ENCODE measurements at regions not wholly inside any gene's neighbourhood (a gene's known extent, or its start where the extent isn't known, plus 50 kb on each side); places are given as distances from the start of the nearest gene placed in this dataset.

DNA sequence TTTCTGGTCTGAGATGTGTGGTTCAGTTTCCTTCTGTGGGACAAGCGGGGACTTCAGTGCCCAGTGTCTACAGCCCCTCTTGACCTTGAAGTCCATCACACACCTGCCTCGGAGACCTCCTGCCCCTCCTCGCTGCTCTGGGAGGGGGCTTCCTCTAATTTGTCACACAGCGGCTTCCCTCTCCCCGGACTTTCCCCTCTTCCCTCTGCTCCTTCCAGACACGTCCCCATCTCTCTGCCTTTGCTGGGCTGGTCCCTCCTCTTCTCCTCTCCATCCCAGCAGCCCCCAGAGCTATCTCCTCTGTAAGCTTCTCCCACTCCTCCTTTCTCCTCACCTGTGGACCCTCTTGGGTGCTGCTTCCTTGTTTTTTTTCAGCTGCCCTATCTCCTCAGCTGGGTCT is 122.2 kb upstream of the SORCS3 start (continued):
- no peak for TF ChIP-seq U2AF2 (optimal IDR thresholded peaks at IDR 0.05; ENCODE audit: low read depth, low read length)
- TF ChIP-seq, protein P1, sequence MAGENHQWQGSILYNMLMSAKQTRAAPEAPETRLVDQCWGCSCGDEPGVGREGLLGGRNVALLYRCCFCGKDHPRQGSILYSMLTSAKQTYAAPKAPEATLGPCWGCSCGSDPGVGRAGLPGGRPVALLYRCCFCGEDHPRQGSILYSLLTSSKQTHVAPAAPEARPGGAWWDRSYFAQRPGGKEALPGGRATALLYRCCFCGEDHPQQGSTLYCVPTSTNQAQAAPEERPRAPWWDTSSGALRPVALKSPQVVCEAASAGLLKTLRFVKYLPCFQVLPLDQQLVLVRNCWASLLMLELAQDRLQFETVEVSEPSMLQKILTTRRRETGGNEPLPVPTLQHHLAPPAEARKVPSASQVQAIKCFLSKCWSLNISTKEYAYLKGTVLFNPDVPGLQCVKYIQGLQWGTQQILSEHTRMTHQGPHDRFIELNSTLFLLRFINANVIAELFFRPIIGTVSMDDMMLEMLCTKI (IDR thresholded peaks at IDR 0.05; ENCODE audit: partially characterized antibody), result no peak

GRCh38 chr10:104520653-104521052 is 120.4 kb upstream of the SORCS3 start:
- H2AFZ ChIP-seq (ENCODE audit: low read depth, low read length), result no peak overlapping the region
- 0% methylated on average over 4 of the region's 11 CpGs for WGBS (ENCODE audit: insufficient coverage, low coverage, missing lambda C conversion rate)
- H3K9me1 ChIP-seq (ENCODE audit: control insufficient read depth, insufficient read depth, low read length), result no peaks in the 10 kb centered on the region
- CTCF ChIA-PET (ENCODE audit: low intra/inter-chr PET ratio), result no interaction called here
- H4K20me1 ChIP-seq (replicated peaks; ENCODE audit: control insufficient read depth, insufficient read depth, low read length), result no peaks in the 10 kb centered on the region
- no TSS peak for BruUV-seq (replicated peaks)
- no peaks in the 10 kb centered on the region for H3K27me3 ChIP-seq (ENCODE audit: control insufficient read depth in 2 of 2, insufficient read depth in 2 of 2, low read length in 2 of 2)
- no peaks in the 10 kb centered on the region for H3K4me1 ChIP-seq (replicated peaks in 1 of 2; ENCODE audit: control insufficient read depth in 2 of 2, insufficient read depth in 2 of 2, low read length in 2 of 2)
- intact Hi-C loops (cut with micrococcal nuclease) (no loop called here), in situ Hi-C loops (cut with MboI) (no loop called here)
- no peak overlapping the region for H3K27ac ChIP-seq (ENCODE audit: extremely low read depth, low read depth, low read length)
- DNase-seq (ENCODE audit: extremely low read depth in 1 of 4, low spot score in 3 of 4), result no peak
- no peak overlapping the region for H3K9ac ChIP-seq (ENCODE audit: insufficient read depth in 1 of 2, low read depth in 2 of 2, low read length in 2 of 2)
- no peak overlapping the region for H3K4me3 ChIP-seq
- no peak for FAIRE-seq
- no peaks in the 10 kb centered on the region for H3K79me2 ChIP-seq (ENCODE audit: control insufficient read depth, insufficient read depth, low read length)
- no peak for ATAC-seq
- H3K9me3 ChIP-seq (replicated peaks; ENCODE audit: control insufficient read depth, insufficient read depth, low read depth, low read length), result no peaks in the 10 kb centered on the region
- POLR2A ChIA-PET, result no interaction called here
- no peak overlapping the region for H3K4me2 ChIP-seq (ENCODE audit: insufficient read depth, low read length)
- no peaks in the 10 kb centered on the region for H3K36me3 ChIP-seq (ENCODE audit: control insufficient read depth, insufficient read depth, low read length)
- TF ChIP-seq ZFX (CRISPR knock-in tag; IDR thresholded peaks at IDR 0.05) (no peak), HNRNPH1 (optimal IDR thresholded peaks at IDR 0.05; ENCODE audit: low read depth, low read length) (no peak), KAT2B (IDR thresholded peaks at IDR 0.05; ENCODE audit: low read depth, low read length) (no peak), SPI1 (IDR thresholded peaks at IDR 0.05; ENCODE audit: borderline replicate concordance, low read depth, low read length) (no peak), MXD1 (CRISPR knock-in tag; IDR thresholded peaks at IDR 0.05; ENCODE audit: borderline replicate concordance, poor library complexity, severe bottlenecking) (no peak), ZKSCAN1 (IDR thresholded peaks at IDR 0.05; ENCODE audit: low read depth, low read length) (no peak), SNRNP70 (optimal IDR thresholded peaks at IDR 0.05; ENCODE audit: low read depth, low read length) (no peak)
- TF ChIP-seq, protein P2, sequence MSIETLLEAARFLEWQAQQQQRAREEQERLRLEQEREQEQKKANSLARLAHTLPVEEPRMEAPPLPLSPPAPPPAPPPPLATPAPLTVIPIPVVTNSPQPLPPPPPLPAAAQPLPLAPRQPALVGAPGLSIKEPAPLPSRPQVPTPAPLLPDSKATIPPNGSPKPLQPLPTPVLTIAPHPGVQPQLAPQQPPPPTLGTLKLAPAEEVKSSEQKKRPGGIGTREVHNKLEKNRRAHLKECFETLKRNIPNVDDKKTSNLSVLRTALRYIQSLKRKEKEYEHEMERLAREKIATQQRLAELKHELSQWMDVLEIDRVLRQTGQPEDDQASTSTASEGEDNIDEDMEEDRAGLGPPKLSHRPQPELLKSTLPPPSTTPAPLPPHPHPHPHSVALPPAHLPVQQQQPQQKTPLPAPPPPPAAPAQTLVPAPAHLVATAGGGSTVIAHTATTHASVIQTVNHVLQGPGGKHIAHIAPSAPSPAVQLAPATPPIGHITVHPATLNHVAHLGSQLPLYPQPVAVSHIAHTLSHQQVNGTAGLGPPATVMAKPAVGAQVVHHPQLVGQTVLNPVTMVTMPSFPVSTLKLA (conservative IDR thresholded peaks at IDR 0.05), result no peak
- TF ChIP-seq, protein P3, sequence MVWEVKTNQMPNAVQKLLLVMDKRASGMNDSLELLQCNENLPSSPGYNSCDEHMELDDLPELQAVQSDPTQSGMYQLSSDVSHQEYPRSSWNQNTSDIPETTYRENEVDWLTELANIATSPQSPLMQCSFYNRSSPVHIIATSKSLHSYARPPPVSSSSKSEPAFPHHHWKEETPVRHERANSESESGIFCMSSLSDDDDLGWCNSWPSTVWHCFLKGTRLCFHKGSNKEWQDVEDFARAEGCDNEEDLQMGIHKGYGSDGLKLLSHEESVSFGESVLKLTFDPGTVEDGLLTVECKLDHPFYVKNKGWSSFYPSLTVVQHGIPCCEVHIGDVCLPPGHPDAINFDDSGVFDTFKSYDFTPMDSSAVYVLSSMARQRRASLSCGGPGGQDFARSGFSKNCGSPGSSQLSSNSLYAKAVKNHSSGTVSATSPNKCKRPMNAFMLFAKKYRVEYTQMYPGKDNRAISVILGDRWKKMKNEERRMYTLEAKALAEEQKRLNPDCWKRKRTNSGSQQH (CRISPR knock-in tag; IDR thresholded peaks at IDR 0.05), result no peak

All from K562 (cell line).